Esophagus squamous epithelium (tissue), 5 donors: ENCODE measurements at regions not wholly inside any gene's neighbourhood (a gene's known extent, or its start where the extent isn't known, plus 50 kb on each side); places are given as distances from the start of the nearest gene placed in this dataset.
"Not testable (repeated sequence)": the region's sequence is repeated elsewhere in the genome, so short reads cannot be mapped to it uniquely, and the experiment has no call there.

Experiments used
- DNase-seq: peaks from one replicate; lab custom pipeline; 2025; lab: John Stamatoyannopoulos, UW
- H3K27ac ChIP-seq, 4 donors: fragments of 200-600 bp; sonication (generic); one replicate each; pipeline ENCODE4 v1.5.1; 2016 to 2019; ENCODE audit warnings: mild to moderate bottlenecking in 1 of 4
- H3K27me3 ChIP-seq, 4 donors: fragments of 200-600 bp; sonication (generic); 1 replicate in 3 of 4; 2 replicates in 1 of 4; pipeline versions ENCODE4 v1.5.1 to v1.6.0; 2017 to 2021; ENCODE audit warnings: antibody characterized with exemption in 1 of 4
- H3K36me3 ChIP-seq, 3 donors: fragments of 200-600 bp; sonication (generic); one replicate each; pipeline ENCODE4 v1.5.1; 2016 to 2019
- H3K4me1 ChIP-seq, 3 donors: fragments of 200-600 bp; sonication (generic); one replicate each; pipeline ENCODE4 v1.5.1; 2017 to 2019
- H3K4me3 ChIP-seq, 4 donors: fragments of 200-600 bp; sonication (generic); 1 replicate in 3 of 4; 2 replicates in 1 of 4; pipeline ENCODE4 v1.5.1; 2016 to 2019; ENCODE audit warnings: mild to moderate bottlenecking in 2 of 4, moderate library complexity in 1 of 4
- H3K9me3 ChIP-seq, 3 donors: fragments of 200-600 bp; sonication (generic); one replicate each; pipeline ENCODE4 v1.5.1; 2016 to 2019
- CTCF ChIP-seq, 6 experiments: fragments of 450-650 bp in 4 of 6; fragments of 200-600 bp in 2 of 6; sonication (generic) in 2 of 6; IDR thresholded peaks; one replicate each; pipeline ENCODE4 v1.5.1; 2016 to 2019; ENCODE audit warnings: antibody characterized with exemption in 6 of 6, mild to moderate bottlenecking in 4 of 6, moderate library complexity in 4 of 6
- POLR2A ChIP-seq, 4 donors: fragments of 450-650 bp; IDR thresholded peaks; one replicate each; pipeline ENCODE4 v1.6.1; 2017; ENCODE audit warnings: antibody characterized with exemption in 4 of 4, mild to moderate bottlenecking in 4 of 4, moderate library complexity in 3 of 4
- whole genome bisulfite sequencing, 2 donors: methylation state at CpG; one replicate each; pipeline ENCODE4 v1.1.5; 2018; 5-methylcytosine and 5-hydroxymethylcytosine counted together
- intact Hi-C: fragments of 100-400 bp; cut with DNase I; formaldehyde crosslinking; loops from one replicate; pipeline ENCODE4 v1.15.0; 2022
- donor health status: DM: yes; HTN: yes; CAD: no.

DNA sequence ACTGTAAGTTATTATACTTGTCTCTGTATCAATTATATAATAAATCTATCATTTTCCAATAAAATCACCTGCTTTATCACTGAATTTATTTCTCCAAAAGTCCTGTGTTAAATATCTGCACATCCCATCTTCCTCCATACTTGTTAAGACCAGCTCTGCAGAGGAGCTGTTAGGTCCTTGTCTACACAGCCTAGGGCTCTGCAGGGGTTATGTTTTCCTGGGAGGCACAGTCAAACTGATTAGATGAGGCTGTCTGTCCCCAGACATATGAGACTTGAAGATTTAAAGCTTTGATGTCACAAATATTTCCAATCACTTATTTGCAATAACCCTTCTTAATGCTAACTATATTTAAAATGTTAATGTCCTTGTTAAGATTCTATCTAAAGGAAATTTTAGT lies 446.8 kb downstream of the TRAM1L1 start:
- no peak for DNase-seq

GRCh38 chr4:116636917-116637316 lies 448.5 kb downstream of the TRAM1L1 start:
- H3K27me3 ChIP-seq = no peaks in the 10 kb centered on the region
- intact Hi-C loops = no loop called here
- H3K9me3 ChIP-seq = no peaks in the 10 kb centered on the region
- DNase-seq = no peak
- H3K4me1 ChIP-seq = no peaks in the 10 kb centered on the region
- 13 to 18% methylated on average over 1 of the region's 1 CpG for WGBS, 2 donors
- TF ChIP-seq POLR2A (IDR thresholded peaks at IDR 0.05) = no peak
- no peak for TF ChIP-seq CTCF (IDR thresholded peaks at IDR 0.05)
- H3K36me3 ChIP-seq = no peaks in the 10 kb centered on the region
- H3K4me3 ChIP-seq = no peak overlapping the region
- H3K27ac ChIP-seq = no peak overlapping the region

More for the DNA sequence above, 446.8 kb downstream of the TRAM1L1 start:
- no peaks in the 10 kb centered on the region for H3K36me3 ChIP-seq
- no peak overlapping the region for H3K4me3 ChIP-seq
- TF ChIP-seq POLR2A (IDR thresholded peaks at IDR 0.05) (no peak), CTCF (IDR thresholded peaks at IDR 0.05) (no peak)
- intact Hi-C loops = no loop called here
- no peak overlapping the region for H3K27ac ChIP-seq
- H3K27me3 ChIP-seq = no peaks in the 10 kb centered on the region
- H3K9me3 ChIP-seq = no peaks in the 10 kb centered on the region
- H3K4me1 ChIP-seq = no peaks in the 10 kb centered on the region

DNA sequence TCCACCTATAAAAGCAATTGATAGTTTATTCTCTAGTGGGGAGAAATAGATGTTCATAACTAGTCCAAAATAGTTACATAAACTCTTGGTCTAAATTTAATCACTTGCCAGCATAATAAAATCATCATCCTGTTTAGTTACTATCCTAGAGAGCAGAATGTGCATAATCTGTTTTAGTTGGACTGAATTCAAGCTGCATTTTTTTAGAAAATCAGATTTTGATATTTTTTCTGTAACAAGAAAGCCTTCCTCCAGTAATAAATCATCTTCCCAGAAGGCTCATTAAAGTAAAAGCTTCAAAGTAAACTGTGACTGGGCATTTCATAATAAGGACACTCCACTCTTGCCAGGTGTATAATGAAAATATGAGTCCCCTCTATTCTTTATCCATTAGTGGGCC lies 453.1 kb downstream of the TRAM1L1 start:
- TF ChIP-seq POLR2A (IDR thresholded peaks at IDR 0.05) = no peak
- TF ChIP-seq CTCF (IDR thresholded peaks at IDR 0.05) = no peak
- no peak overlapping the region for H3K27ac ChIP-seq
- intact Hi-C loops = no loop called here

GRCh38 chr4:116628598-116628997 lies 456.8 kb downstream of the TRAM1L1 start:
- TF ChIP-seq POLR2A (IDR thresholded peaks at IDR 0.05) (no peak), CTCF (IDR thresholded peaks at IDR 0.05) (no peak)
- Histone ChIP-seq H3K27me3 (no peaks in the 10 kb centered on the region), H3K9me3 (no peaks in the 10 kb centered on the region), H3K4me3 (no peak overlapping the region), H3K4me1 (no peaks in the 10 kb centered on the region), H3K27ac (no peak overlapping the region), H3K36me3 (no peaks in the 10 kb centered on the region)
- intact Hi-C loops = no loop called here
- DNase-seq = no peak
- WGBS, 2 donors = 59 to 60% methylated on average over 2 of the region's 2 CpGs

More for the DNA sequence above, 453.1 kb downstream of the TRAM1L1 start:
- H3K36me3 ChIP-seq = no peaks in the 10 kb centered on the region
- H3K4me1 ChIP-seq = no peaks in the 10 kb centered on the region
- DNase-seq = no peak
- H3K4me3 ChIP-seq = no peak overlapping the region
- H3K27me3 ChIP-seq = no peaks in the 10 kb centered on the region
- no peaks in the 10 kb centered on the region for H3K9me3 ChIP-seq

DNA sequence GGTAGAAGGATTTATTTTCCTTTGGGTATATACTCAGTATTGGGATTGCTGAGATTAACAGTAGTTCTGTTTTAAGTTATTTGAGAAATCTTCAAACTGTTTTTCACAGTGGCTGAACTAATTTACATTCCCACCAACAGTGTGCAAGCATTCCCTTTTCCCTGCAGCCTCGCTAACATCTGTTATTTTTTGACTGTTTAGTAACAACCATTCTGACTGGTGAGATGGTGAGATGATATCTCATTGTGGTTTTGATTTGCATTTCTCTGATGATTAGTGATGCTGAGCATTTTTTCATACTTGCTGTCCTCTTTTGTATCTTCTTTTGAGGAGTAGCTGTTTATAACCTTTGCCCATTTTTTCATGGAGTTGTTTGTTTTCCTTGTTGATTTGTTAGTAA lies 457.8 kb downstream of the TRAM1L1 start:
- Histone ChIP-seq H3K36me3 (no peaks in the 10 kb centered on the region), H3K9me3 (no peaks in the 10 kb centered on the region), H3K4me3 (no peak overlapping the region), H3K27me3 (no peaks in the 10 kb centered on the region), H3K27ac (no peak overlapping the region), H3K4me1 (no peaks in the 10 kb centered on the region)
- 24 to 27% methylated on average over 1 of the region's 1 CpG for WGBS, 2 donors
- no peak for TF ChIP-seq CTCF (IDR thresholded peaks at IDR 0.05)
- no peak for DNase-seq
- intact Hi-C loops = no loop called here

DNA sequence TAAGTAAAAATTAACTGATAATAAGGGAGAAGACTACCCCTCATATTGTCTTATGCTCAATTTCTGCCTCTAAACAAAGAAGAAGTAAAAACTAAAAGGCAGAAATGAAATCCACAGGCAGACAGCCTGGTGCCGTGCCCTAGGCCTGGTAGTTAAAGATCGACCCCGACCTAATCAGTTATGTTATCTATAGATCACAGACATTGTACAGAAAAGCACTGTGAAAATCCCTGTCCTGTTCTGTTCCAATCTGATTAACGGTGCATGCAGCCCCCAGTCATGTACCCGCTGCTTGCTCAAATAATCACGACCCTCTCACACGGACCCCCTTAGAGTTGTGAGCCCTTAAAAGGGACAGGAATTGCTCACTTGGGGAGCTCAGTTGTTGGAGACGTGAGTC lies 465.9 kb downstream of the TRAM1L1 start:
- H3K27ac ChIP-seq, H3K4me3 ChIP-seq, H3K4me1 ChIP-seq, intact Hi-C loops, DNase-seq, H3K9me3 ChIP-seq, H3K27me3 ChIP-seq, H3K36me3 ChIP-seq: not testable (repeated sequence)
- 59% methylated on average over 8 of the region's 8 CpGs for WGBS, 2 donors
